Fibroblast of lung (primary cell): ENCODE measurements at regions not wholly inside any gene's neighbourhood (a gene's known extent, or its start where the extent isn't known, plus 50 kb on each side); places are given as distances from the start of the nearest gene placed in this dataset.

ENCODE experiments used
- DNase-seq, 2 donors: peaks; one replicate each; pipeline versions ENCODE4 v3.0.0 to v3.0.0-alpha.2; 2010; ENCODE audit warnings: low read depth in 2 of 2
- H2AFZ ChIP-seq: 2 replicates; pipeline ENCODE4 v1.5.1; 2012; ENCODE audit warnings: low read length, control low read depth, inconsistent platforms
- H3K27ac ChIP-seq: 2 replicates; pipeline ENCODE4 v1.5.1; 2011; ENCODE audit warnings: low read length, control low read depth; ENCODE audit not compliant: insufficient read depth
- H3K27me3 ChIP-seq: 2 replicates; pipeline ENCODE4 v1.5.1; 2011; ENCODE audit warnings: mild to moderate bottlenecking, low read length; ENCODE audit not compliant: control insufficient read depth, insufficient read depth
- H3K36me3 ChIP-seq: 2 replicates; pipeline ENCODE4 v1.5.1; 2011; ENCODE audit warnings: low read length; ENCODE audit not compliant: control insufficient read depth, insufficient read depth
- H3K4me1 ChIP-seq: 2 replicates; pipeline ENCODE4 v1.5.1; 2011; ENCODE audit warnings: low read length; ENCODE audit not compliant: control insufficient read depth, insufficient read depth; ENCODE audit errors: extremely low read depth
- H3K4me2 ChIP-seq: 2 replicates; pipeline ENCODE4 v1.5.1; 2011; ENCODE audit warnings: low read length, control low read depth; ENCODE audit not compliant: insufficient read depth; ENCODE audit errors: extremely low read depth
- H3K4me3 ChIP-seq, 4 experiments: fragments of 200-600 bp in 1 of 4; sonication (generic) in 1 of 4; replicated peaks in 1 of 4; 2 replicates each; pipeline ENCODE4 v1.5.1; 2011 to 2016; ENCODE audit warnings: low read length in 4 of 4, low read depth in 3 of 4, mild to moderate bottlenecking in 3 of 4, control low read depth in 2 of 4, inconsistent platforms in 1 of 4, mixed read lengths in 1 of 4; ENCODE audit not compliant: insufficient read depth in 1 of 4; ENCODE audit errors: control extremely low read depth in 1 of 4
- H3K79me2 ChIP-seq: 2 replicates; pipeline ENCODE4 v1.5.1; 2012; ENCODE audit warnings: mild to moderate bottlenecking, low read length, inconsistent platforms; ENCODE audit not compliant: control insufficient read depth, insufficient read depth
- H3K9ac ChIP-seq: 2 replicates; pipeline ENCODE4 v1.5.1; 2011; ENCODE audit warnings: mild to moderate bottlenecking, low read length, control low read depth; ENCODE audit not compliant: insufficient read depth
- H3K9me3 ChIP-seq: 2 replicates; pipeline ENCODE4 v1.5.1; 2012; ENCODE audit warnings: low read depth, low read length; ENCODE audit not compliant: control insufficient read depth, insufficient read depth
- H4K20me1 ChIP-seq: 2 replicates; pipeline ENCODE4 v1.5.1; 2011; ENCODE audit warnings: low read length; ENCODE audit not compliant: control insufficient read depth, insufficient read depth; ENCODE audit errors: extremely low read depth
- CTCF ChIP-seq, 2 donors: IDR thresholded peaks in 1 of 2; conservative IDR thresholded peaks in 1 of 2; 1 replicate in 1 of 2; 2 replicates in 1 of 2; pipeline ENCODE4 v1.5.1; 2011 to 2012; ENCODE audit warnings: low read length in 2 of 2, control low read depth in 1 of 2, inconsistent platforms in 1 of 2, low read depth in 1 of 2, mild to moderate bottlenecking in 1 of 2
- EZH2 ChIP-seq: IDR thresholded peaks from 2 replicates; pipeline ENCODE4 v1.5.1; 2012; ENCODE audit warnings: low read length, control low read depth, mild to moderate bottlenecking; ENCODE audit errors: missing control alignments

- Histone ChIP-seq H3K9ac (no peak overlapping the region), H3K36me3 (no peaks in the 10 kb centered on the region), H3K4me2 (no peak overlapping the region), H3K9me3 (no peaks in the 10 kb centered on the region), H2AFZ (no peak overlapping the region), H3K27me3 (no peaks in the 10 kb centered on the region), H3K4me1 (no peaks in the 10 kb centered on the region), H4K20me1 (no peaks in the 10 kb centered on the region), H3K4me3 (no peak overlapping the region), H3K79me2 (no peaks in the 10 kb centered on the region), H3K27ac (no peak overlapping the region)
- DNase-seq: no peak
- TF ChIP-seq CTCF (conservative IDR thresholded peaks at IDR 0.05 in 1 of 2, IDR thresholded peaks at IDR 0.05 in 1 of 2; ENCODE audit: low read depth in 1 of 2, low read length in 2 of 2) (no peak), EZH2 (no peak)
These were observed 106.4 kb upstream of the GPM6B start for GRCh38 chrX:13923289-13923688.

- Histone ChIP-seq H3K36me3 (no peaks in the 10 kb centered on the region), H3K9me3 (no peaks in the 10 kb centered on the region), H3K27me3 (no peaks in the 10 kb centered on the region), H3K4me3 (no peak overlapping the region), H3K4me1 (no peaks in the 10 kb centered on the region), H3K4me2 (no peak overlapping the region), H3K9ac (no peak overlapping the region), H4K20me1 (no peaks in the 10 kb centered on the region), H3K27ac (no peak overlapping the region), H2AFZ (no peak overlapping the region), H3K79me2 (no peaks in the 10 kb centered on the region)
- no peak for DNase-seq
- no peak for TF ChIP-seq CTCF (conservative IDR thresholded peaks at IDR 0.05 in 1 of 2, IDR thresholded peaks at IDR 0.05 in 1 of 2; ENCODE audit: low read depth in 1 of 2, low read length in 2 of 2)
- TF ChIP-seq EZH2: no peak
These were observed 100.6 kb upstream of the GPM6B start for GRCh38 chrX:13917507-13917906.

GRCh38 chrX:13911586-13911985 lies 94.7 kb upstream of the GPM6B start:
- Histone ChIP-seq H3K36me3 (no peaks in the 10 kb centered on the region), H4K20me1 (no peaks in the 10 kb centered on the region), H3K4me2 (no peak overlapping the region), H2AFZ (no peak overlapping the region), H3K4me3 (no peak overlapping the region), H3K27ac (no peak overlapping the region), H3K79me2 (no peaks in the 10 kb centered on the region), H3K9me3 (no peaks in the 10 kb centered on the region), H3K4me1 (no peaks in the 10 kb centered on the region), H3K27me3 (no peaks in the 10 kb centered on the region), H3K9ac (no peak overlapping the region)
- TF ChIP-seq EZH2 (no peak), CTCF (conservative IDR thresholded peaks at IDR 0.05 in 1 of 2, IDR thresholded peaks at IDR 0.05 in 1 of 2; ENCODE audit: low read depth in 1 of 2, low read length in 2 of 2) (no peak)
- DNase-seq: peak; percentile 53 to 68
